Prostate gland (tissue), 2 donors: ENCODE measurements at regions not wholly inside any gene's neighbourhood (a gene's known extent, or its start where the extent isn't known, plus 50 kb on each side); places are given as distances from the start of the nearest gene placed in this dataset.

ENCODE experiments used
- DNase-seq: peaks from one replicate; pipeline ENCODE4 v3.0.0-alpha.2; 2019; ENCODE audit warnings: low spot score
- H3K27ac ChIP-seq, 2 donors: fragments of 200-600 bp; sonication (generic); 2 replicates each; pipeline ENCODE4 v1.5.1; 2017 to 2019
- H3K27me3 ChIP-seq: fragments of 200-600 bp; sonication (generic); replicated peaks from 2 replicates; pipeline ENCODE4 v1.5.1; 2019; ENCODE audit not compliant: insufficient read depth
- H3K36me3 ChIP-seq, 2 donors: fragments of 200-600 bp; sonication (generic); 1 replicate in 1 of 2; 2 replicates in 1 of 2; pipeline versions ENCODE4 v1.5.1 to v1.8.1; 2017 to 2019
- H3K4me1 ChIP-seq: fragments of 200-600 bp; sonication (generic); replicated peaks from 2 replicates; pipeline ENCODE4 v1.5.1; 2019
- H3K4me3 ChIP-seq, 2 donors: fragments of 200-600 bp; sonication (generic); 2 replicates each; pipeline ENCODE4 v1.5.1; 2017 to 2019
- H3K9me3 ChIP-seq: fragments of 200-600 bp; sonication (generic); 2 replicates; pipeline ENCODE4 v1.5.1; 2017
- POLR2A ChIP-seq: fragments of 450-650 bp; IDR thresholded peaks from one replicate; pipeline ENCODE4 v1.6.1; 2016; ENCODE audit warnings: antibody characterized with exemption, mild to moderate bottlenecking
- POLR2AphosphoS5 ChIP-seq: sonication (generic); formaldehyde crosslinking; IDR thresholded peaks from one replicate; pipeline ENCODE4 v1.6.1; 2017; ENCODE audit warnings: antibody characterized with exemption
- WGBS: methylation state at CpG from one replicate; pipeline ENCODE4 v1.1.5; 2018; 5-methylcytosine and 5-hydroxymethylcytosine counted together
- intact Hi-C: fragments of 100-400 bp; cut with DNase I; formaldehyde crosslinking; loops from one replicate; pipeline ENCODE4 v1.14.2; 2022
- TF ChIP-seq, protein P1 (sequence below), 4 experiments: fragments of 200-600 bp in 2 of 4; fragments of 450-650 bp in 2 of 4; sonication (generic) in 2 of 4; IDR thresholded peaks; 1 replicate in 3 of 4; 2 replicates in 1 of 4; pipeline ENCODE4 v1.5.1; 2016 to 2019; ENCODE audit warnings: antibody characterized with exemption in 4 of 4, mild to moderate bottlenecking in 2 of 4, moderate library complexity in 2 of 4

DNA sequence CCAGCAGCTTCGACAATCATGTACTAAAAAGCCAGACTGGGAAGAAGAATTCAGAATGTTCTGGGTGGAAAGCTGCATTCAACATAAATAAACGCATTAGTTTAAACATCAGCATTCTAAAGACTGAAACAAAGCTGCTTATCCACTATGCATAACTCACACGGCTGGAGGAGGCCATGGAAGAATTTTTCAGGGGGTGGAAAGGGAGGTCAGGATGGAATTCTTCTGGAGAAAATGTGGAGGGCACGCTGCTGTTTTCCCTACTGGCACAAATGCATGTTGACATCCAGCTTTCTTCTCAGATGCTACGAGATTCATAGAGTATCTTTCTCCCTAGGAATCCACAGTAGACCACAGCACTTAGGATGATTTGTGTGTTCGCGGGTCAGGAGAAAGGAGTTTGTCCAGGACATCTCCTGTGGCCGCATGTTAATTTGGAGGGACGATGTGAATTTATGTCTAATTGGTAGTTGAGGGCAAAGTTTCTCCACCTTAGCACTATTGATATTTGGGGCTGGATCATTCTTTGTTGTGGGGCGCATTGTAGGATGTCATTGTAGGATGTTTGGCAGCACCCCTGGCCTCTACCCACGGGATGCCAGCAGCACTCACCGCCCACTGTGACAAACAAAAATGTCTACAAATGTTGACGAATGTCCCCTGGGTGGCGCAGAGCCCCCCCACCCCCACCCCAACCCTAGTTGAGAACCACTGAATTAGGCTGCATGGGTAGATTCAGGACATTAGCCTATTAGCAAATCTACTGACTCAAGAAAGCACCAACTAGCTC is 86.5 kb upstream of the KAZN start:
- no peaks in the 10 kb centered on the region for H3K9me3 ChIP-seq
- TF ChIP-seq POLR2AphosphoS5 (no peak), POLR2A (no peak)
- TF ChIP-seq, protein P1, sequence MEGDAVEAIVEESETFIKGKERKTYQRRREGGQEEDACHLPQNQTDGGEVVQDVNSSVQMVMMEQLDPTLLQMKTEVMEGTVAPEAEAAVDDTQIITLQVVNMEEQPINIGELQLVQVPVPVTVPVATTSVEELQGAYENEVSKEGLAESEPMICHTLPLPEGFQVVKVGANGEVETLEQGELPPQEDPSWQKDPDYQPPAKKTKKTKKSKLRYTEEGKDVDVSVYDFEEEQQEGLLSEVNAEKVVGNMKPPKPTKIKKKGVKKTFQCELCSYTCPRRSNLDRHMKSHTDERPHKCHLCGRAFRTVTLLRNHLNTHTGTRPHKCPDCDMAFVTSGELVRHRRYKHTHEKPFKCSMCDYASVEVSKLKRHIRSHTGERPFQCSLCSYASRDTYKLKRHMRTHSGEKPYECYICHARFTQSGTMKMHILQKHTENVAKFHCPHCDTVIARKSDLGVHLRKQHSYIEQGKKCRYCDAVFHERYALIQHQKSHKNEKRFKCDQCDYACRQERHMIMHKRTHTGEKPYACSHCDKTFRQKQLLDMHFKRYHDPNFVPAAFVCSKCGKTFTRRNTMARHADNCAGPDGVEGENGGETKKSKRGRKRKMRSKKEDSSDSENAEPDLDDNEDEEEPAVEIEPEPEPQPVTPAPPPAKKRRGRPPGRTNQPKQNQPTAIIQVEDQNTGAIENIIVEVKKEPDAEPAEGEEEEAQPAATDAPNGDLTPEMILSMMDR (IDR thresholded peaks at IDR 0.05) = no peak
- no peaks in the 10 kb centered on the region for H3K36me3 ChIP-seq
- no peak overlapping the region for H3K27ac ChIP-seq
- H3K4me3 ChIP-seq = no peak overlapping the region
- no peak for DNase-seq
- H3K27me3 ChIP-seq = no peaks in the 10 kb centered on the region
- no peaks in the 10 kb centered on the region for H3K4me1 ChIP-seq
- intact Hi-C loops = no loop called here
- 83% methylated on average over 14 of the region's 14 CpGs for WGBS

DNA sequence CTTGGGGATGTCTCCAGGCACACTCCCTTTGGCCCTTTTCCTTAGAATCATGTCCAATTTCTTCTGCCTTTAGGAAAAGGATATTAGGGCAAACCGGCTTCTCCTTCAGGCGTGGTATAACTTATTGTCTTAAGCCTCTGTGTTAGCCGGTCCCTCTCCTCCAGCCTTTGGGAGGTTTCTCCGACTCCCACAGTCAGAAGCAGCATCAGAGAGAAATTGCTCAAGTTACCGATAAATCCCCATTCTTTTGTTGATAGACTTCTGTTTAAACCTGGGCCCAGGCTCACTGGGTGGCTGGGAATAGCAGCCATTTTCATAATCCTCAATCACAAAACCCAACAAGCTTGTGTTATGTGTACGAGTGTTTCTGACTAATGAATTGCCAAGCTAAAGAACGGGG is 85.4 kb upstream of the KAZN start:
- DNase-seq = no peak
- no peak overlapping the region for H3K4me3 ChIP-seq
- intact Hi-C loops = no loop called here
- no peaks in the 10 kb centered on the region for H3K9me3 ChIP-seq
- WGBS = 87% methylated on average over 7 of the region's 7 CpGs
- no peak overlapping the region for H3K27ac ChIP-seq
- no peaks in the 10 kb centered on the region for H3K36me3 ChIP-seq
- no peaks in the 10 kb centered on the region for H3K27me3 ChIP-seq
- no peaks in the 10 kb centered on the region for H3K4me1 ChIP-seq
- TF ChIP-seq, protein P1 (IDR thresholded peaks at IDR 0.05) = no peak
- TF ChIP-seq POLR2A (no peak), POLR2AphosphoS5 (no peak)

DNA sequence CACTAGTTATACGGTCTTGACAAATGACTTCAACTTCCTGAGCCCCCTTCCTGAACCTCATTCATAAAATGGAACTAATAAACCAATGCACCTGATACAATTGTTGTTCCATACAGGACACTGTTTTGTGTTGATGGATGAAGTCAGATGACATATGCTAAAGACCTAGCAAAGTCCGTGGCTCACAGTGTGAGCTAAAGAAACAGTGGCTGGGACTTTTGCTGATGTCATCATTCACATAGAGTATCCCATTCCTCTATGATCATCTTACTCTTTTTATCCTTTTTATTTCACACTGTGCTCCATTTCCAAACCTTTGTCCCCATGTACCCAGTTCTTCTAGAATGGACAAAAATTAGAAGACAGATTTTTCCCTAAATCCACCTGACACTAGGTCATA is 83.7 kb upstream of the KAZN start:
- no peaks in the 10 kb centered on the region for H3K4me1 ChIP-seq
- H3K27me3 ChIP-seq = no peaks in the 10 kb centered on the region
- H3K36me3 ChIP-seq = no peaks in the 10 kb centered on the region
- intact Hi-C loops = no loop called here
- H3K4me3 ChIP-seq = no peak overlapping the region
- no peak overlapping the region for H3K27ac ChIP-seq
- H3K9me3 ChIP-seq = no peaks in the 10 kb centered on the region
- WGBS = 74% methylated on average over 2 of the region's 2 CpGs
- DNase-seq = no peak
- TF ChIP-seq, protein P1 (IDR thresholded peaks at IDR 0.05) = no peak
- TF ChIP-seq POLR2A (no peak), POLR2AphosphoS5 (no peak)

DNA sequence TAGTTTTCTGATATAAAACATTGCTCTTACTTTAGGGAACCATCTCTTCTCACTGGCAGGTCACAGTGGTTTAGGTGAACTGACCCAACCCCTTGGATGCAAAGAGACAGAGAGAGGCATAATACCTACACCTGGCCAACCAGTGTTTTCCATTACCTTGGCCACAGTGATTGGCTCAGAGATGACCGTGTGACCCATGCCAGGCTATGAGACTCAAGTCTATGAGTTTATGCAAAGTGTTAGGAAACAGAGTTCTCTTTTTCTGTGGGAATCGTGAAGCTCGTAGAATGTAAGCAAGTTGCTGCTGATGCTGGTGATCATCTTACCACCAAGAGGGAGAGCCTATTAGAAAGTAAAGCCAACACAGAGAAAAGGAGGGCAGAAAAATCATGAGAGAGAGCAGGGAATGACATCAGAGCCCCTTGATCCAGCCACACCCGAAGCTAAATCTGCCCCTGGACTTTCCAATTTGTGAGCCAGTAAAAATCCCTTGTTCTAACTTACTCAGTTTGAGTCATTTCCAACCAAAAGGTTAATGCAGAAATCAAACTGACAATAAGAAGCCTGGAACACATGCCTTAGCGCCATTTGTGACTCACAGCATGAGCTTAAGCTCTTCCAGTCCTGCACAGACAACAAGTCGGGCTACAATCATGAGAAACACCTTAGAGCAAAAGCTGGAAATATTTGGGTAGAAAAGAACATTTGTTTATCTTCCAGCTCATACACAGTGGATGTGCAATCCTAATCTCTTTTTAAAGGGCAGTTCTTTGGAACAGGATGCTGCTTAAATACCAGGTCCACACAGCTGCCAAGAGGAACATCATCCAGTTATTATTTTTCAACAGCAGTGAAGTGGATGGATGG is 81.3 kb upstream of the KAZN start:
- 55% methylated on average over 6 of the region's 6 CpGs for WGBS
- no peak overlapping the region for H3K27ac ChIP-seq
- DNase-seq = no peak

More for the DNA sequence above, 81.3 kb upstream of the KAZN start:
- no peaks in the 10 kb centered on the region for H3K9me3 ChIP-seq
- H3K4me3 ChIP-seq = no peak overlapping the region
- no peaks in the 10 kb centered on the region for H3K36me3 ChIP-seq
- TF ChIP-seq, protein P1 (IDR thresholded peaks at IDR 0.05) = no peak
- TF ChIP-seq POLR2A = no peak
- TF ChIP-seq POLR2AphosphoS5 = no peak
- no peaks in the 10 kb centered on the region for H3K4me1 ChIP-seq
- H3K27me3 ChIP-seq = no peaks in the 10 kb centered on the region
- intact Hi-C loops = no loop called here
